GM21786 (cell line): ENCODE measurements at regions not wholly inside any gene's neighbourhood (a gene's known extent, or its start where the extent isn't known, plus 50 kb on each side); places are given as distances from the start of the nearest gene placed in this dataset.
"Not testable (repeated sequence)": the region's sequence is repeated elsewhere in the genome, so short reads cannot be mapped to it uniquely, and the experiment has no call there.

Experiments used
- ATAC-seq: cut with Tn5 transposase; IDR thresholded peaks from one replicate; pipeline ENCODE4 v1.9.1; 2021; ENCODE audit not compliant: unreplicated experiment

GRCh38 chr1:95744731-95745130 is 510.7 kb downstream of the RWDD3 start:
- no peak for ATAC-seq

DNA sequence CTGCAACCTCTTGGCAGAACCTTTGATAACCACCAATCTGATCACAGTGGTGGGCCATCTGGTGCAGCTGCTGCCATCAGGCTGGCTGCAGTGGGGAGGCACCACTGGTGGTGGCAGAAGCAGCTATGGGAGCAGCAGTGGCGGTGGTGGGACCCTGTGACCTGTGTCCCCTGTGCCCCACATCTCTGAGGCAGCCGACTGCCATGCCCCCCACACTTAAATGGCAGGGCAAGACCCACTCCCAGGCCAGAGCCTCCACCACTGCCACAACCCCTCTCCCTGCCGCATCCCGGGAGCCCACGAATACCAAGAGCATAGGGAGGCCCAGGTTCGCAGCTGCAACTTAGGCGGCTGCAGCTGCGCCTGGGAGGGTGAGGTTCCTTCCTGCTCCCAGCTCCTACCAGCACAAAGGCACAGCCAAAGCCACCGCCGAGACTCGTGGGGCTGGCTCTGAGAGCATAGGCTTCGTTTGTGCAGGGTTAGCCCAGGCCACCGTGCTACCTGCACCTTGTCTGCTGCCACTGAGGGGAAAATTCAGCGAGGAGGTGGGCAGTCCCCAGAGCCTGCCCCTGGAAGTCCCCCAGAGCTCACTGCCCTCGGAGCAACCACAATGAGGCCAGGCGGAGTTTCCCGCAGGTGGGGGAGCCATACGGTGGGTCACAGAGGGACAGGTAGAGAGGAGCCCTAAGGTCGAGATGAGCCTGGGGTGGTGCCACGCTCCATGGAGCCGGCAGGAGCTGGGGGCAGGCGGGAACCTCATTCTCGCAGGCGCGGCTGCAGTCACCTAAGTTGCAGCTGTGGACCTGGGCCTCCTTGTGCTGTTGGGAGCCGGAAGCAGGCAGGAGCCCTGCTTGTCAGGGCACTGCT is 518.7 kb downstream of the RWDD3 start:
- ATAC-seq, result no peak

DNA sequence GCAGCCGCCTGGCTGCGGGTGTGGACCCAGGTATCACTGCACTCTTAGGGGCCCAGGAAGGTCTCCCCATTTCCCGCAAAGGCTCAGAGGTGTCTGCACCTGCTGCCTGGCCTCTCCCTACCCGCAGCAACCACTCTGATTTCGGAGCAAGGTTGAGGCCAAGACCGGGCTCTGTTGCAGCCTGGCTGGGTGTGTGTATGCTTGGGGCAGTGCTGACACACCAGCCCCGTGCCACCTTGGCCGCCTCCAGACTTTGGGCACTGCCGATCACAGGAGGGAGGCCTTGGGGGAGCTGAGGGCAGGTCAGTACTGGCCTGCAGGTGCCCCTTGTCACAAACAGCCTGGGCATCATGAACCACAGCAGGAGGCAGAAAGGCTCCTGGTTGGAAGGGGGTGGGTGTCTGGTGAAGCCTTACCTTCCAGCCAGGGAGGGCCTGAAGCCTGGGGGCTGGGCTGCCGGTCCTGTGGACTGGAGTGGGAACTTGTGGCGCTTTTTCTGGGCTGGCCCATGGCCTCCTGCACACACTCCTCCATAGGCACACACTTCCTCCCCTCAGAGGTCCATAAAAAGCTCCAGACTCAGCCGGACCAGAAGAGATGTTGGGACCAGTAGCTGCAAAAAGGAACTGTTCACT is 519.5 kb downstream of the RWDD3 start:
- no peak for ATAC-seq

GRCh38 chr1:95754412-95754811 is 520.4 kb downstream of the RWDD3 start:
- ATAC-seq, result no peak

- ATAC-seq, result no peak
These were observed 532.0 kb downstream of the RWDD3 start for GRCh38 chr1:95766036-95766435.

GRCh38 chr1:95770581-95770980 is 536.6 kb downstream of the RWDD3 start:
- ATAC-seq, result no peak

DNA sequence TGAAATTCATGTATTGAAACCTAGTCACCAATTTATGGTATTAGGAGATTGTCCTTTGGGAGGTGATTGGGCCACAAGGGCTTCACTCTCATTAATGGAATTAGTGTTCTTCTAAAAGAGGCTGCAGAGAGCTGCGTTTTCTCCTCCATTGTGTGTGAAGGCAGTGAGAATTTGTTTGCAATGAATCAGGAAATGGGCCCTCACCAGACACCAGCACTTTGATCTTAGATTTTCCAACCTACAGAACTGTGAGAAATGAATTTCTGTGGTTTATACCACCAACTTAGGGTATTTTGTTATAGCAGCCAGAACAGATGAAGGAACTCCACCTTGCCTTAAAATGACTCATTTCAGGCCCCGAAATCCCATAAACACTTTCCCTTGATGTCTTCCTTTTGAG is 544.2 kb downstream of the RWDD3 start:
- no peak for ATAC-seq

DNA sequence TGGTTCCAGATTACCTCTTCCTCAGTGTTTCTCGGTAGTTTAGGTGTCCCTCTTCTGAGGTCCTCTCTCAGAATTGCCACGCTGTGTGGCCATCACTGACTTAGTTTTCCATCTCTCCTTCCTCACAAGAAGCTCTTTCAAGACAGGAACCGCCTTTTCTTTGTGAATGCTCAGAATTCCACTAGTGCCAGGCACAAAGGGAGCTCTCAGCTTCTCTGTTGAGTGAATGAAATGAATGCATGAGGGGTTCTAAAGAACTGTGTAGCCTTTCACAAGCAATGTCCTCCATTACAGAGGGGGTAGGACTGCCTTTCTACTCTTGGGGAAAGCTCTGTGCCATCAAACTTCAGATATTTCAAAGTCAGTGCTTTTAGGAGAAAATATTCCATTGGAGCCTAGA is 546.8 kb downstream of the RWDD3 start:
- no peak for ATAC-seq

DNA sequence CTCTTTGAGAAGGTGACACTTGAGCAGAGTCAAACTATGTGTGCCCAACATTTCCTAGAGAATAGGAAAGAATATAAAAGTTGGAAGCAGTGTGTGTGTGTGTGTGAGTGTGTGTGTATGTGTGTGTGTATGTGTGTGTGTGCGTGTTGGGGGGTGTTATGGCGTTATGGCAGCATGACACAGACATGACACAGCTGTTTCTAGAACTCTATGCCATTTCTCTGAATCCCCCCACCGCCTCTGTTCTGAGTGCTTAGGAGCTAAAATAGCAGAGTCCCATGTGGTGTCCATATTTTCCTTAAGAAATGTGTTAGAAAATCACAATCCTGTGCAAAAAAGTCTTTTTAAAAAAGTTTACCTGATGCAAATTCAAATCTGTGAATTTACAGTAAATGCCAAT is 556.1 kb downstream of the RWDD3 start:
- no peak for ATAC-seq

GRCh38 chr1:95793893-95794292 is 559.9 kb downstream of the RWDD3 start:
- ATAC-seq, result no peak

DNA sequence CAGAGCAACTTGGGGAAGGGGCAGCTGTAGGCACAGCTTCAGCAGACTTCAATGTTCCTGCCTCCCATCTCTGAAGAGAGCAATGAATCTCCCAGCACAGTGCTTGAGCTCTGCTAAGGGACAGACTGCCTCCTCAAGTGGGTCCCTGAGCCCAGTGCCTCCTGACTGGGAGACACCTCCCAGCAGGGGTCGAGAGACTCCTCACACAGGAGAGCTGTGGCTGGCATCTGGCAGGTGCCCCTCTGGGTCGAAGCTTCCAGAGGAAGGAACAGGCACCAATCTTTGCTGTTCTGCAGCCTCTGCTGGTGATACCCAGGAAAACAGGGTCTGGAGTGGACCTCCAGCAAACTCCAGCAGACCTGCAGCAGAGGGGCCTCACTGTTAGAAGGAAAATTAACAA is 563.8 kb downstream of the RWDD3 start:
- ATAC-seq, result not testable (repeated sequence)

DNA sequence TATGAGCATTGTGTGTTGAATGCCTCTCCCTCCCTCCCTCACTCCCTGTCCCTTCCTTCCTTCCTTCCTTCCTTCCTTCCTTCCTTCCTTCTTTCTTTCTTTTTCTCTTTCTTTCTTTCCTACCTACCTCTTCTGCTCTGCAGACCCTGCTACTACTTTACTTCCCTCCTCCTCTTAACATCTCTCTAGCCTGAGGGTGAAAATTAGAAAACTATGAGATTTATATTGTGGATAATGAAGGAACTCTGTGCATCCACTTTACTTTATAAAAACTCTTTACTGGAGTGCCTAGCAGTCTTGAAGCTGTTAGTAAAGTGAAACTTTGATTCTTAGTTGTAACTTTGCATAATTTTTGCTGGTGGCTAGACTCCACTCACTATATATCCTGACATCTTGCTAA is 572.2 kb downstream of the RWDD3 start:
- no peak for ATAC-seq

DNA sequence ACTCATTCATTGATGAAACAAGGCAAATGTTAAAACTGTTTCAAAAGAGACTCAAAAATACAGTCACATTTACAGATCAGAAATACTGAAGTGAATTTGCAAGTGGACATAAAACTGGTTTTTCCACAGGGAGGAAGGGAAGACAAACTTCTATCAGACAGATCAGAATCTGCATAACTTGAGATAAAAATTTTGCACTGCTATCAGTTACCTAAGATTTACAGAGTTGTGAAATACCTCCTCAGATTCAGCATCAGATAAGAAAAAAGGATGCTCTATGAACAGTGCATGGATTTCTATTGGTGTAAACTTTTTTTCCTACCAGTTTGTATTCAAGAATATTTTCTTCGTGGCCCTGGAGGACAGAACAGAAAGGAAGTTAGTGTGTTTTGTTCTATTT is 575.4 kb downstream of the RWDD3 start:
- ATAC-seq, result no peak

GRCh38 chr1:95815511-95815910 is 581.5 kb downstream of the RWDD3 start:
- ATAC-seq, result no peak

- ATAC-seq, result no peak
These were observed 595.5 kb downstream of the RWDD3 start for GRCh38 chr1:95829556-95829955.

DNA sequence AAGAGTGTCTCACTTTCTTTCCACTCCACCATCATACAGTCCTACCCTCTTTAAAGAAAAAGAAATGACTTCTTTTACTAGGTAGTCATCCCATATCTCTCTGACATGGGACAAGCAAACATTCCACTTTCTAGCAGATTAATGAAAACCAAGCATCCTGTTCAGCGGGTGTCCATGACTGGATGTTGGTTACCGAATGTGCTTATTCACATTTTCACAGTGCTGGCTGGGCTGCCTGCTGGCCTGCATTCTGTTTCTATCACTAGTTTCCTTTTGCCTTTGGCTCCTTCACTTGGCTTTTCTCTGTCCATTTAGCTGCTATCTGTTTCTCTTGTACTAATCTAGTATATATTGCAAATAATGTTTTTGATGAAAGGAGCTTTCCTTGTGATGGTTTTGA is 598.4 kb downstream of the RWDD3 start:
- no peak for ATAC-seq

- ATAC-seq, result no peak
These were observed 615.4 kb downstream of the RWDD3 start for GRCh38 chr1:95849439-95849838.

GRCh38 chr1:95850165-95850649 is 616.2 kb downstream of the RWDD3 start:
- no peak for ATAC-seq

GRCh38 chr1:95850763-95851162 is 616.8 kb downstream of the RWDD3 start:
- ATAC-seq, result no peak

GRCh38 chr1:95852483-95853070 is 618.6 kb downstream of the RWDD3 start:
- ATAC-seq, result no peak

- no peak for ATAC-seq
These were observed 620.4 kb downstream of the RWDD3 start for GRCh38 chr1:95854457-95854856.

DNA sequence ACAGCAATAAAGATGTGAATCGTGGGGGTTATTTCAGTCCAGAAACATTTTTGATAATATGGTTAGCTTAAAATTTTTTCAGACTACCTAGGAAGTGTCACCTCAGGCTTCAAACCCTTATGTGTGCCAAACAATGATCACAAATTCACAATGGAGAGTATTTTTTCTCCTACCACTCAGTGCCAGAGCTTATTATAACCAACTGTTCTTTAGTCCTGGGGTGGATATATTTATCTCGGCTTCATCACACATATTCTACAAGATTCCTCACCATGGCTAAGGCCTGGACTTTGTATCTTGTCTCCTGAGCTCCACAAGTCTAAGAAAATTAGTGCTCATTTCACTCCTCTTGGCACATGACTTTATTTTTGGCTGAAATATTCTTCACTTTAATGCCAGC is 629.1 kb downstream of the RWDD3 start:
- no peak for ATAC-seq
